PFSK-1 (cell line): ENCODE measurements at regions not wholly inside any gene's neighbourhood (a gene's known extent, or its start where the extent isn't known, plus 50 kb on each side); places are given as distances from the start of the nearest gene placed in this dataset.

Experiments
- FOXP2 ChIP-seq: optimal IDR thresholded peaks from 2 replicates; pipeline ENCODE3; 2011; ENCODE audit warnings: borderline replicate concordance, control low read depth, inconsistent platforms; ENCODE audit not compliant: insufficient read depth; ENCODE audit errors: extremely low read length, extremely low read depth
- POLR2AphosphoS5 ChIP-seq: IDR thresholded peaks from 2 replicates; pipeline ENCODE4 v1.6.1; 2012; ENCODE audit warnings: low read depth, mild to moderate bottlenecking, control low read depth, low read length, moderate library complexity
- REST ChIP-seq, 2 experiments: IDR thresholded peaks; 2 replicates each; pipeline versions ENCODE4 v1.6.1 to v1.8.0; 2011 to 2012; ENCODE audit warnings: low read depth in 2 of 2, low read length in 2 of 2, control low read depth in 1 of 2, inconsistent platforms in 1 of 2, mild to moderate bottlenecking in 1 of 2, moderate library complexity in 1 of 2; ENCODE audit not compliant: insufficient read depth in 1 of 2
- SIN3A ChIP-seq: IDR thresholded peaks from 2 replicates; pipeline ENCODE4 v1.6.1; 2012; ENCODE audit warnings: mild to moderate bottlenecking, low read length, moderate library complexity, borderline replicate concordance; ENCODE audit not compliant: insufficient read depth
- TAF1 ChIP-seq: IDR thresholded peaks from 2 replicates; pipeline ENCODE4 v1.6.1; 2012; ENCODE audit warnings: low read length, control low read depth, borderline replicate concordance; ENCODE audit not compliant: insufficient read depth

- TF ChIP-seq TAF1 (no peak), REST (IDR thresholded peaks at IDR 0.05; ENCODE audit: insufficient read depth in 1 of 2, low read depth in 2 of 2, low read length in 2 of 2) (no peak), FOXP2 (no peak)
These were observed 146.3 kb downstream of the DTHD1 start for GRCh38 chr4:36427696-36428095.

- TF ChIP-seq SIN3A (no peak), POLR2AphosphoS5 (no peak), FOXP2 (no peak), TAF1 (no peak), REST (IDR thresholded peaks at IDR 0.05; ENCODE audit: insufficient read depth in 1 of 2, low read depth in 2 of 2, low read length in 2 of 2) (no peak)
These were observed 151.2 kb downstream of the DTHD1 start for GRCh38 chr4:36432586-36432985.

DNA sequence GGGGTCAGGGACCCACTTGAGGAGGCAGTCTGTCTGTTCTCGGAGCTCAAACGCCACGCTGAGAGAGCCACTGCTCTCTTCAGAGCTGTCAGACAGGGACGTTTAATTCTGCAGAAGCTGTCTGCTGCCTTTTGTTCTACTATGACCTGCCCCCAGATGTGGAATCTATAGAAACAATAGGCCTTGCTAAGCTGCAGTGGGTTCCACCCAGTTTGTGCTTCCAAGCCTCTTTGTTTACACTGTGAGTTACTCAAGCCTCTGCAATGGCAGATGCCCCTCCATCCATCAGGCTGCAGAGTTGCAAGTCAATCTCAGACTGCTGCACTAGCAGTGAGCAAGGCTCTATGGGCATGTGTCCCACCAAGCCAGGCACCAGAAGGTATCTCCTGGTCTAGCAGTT is 158.1 kb downstream of the DTHD1 start:
- TF ChIP-seq TAF1, result no peak
- no peak for TF ChIP-seq FOXP2
- no peak for TF ChIP-seq POLR2AphosphoS5
- no peak for TF ChIP-seq SIN3A
- no peak for TF ChIP-seq REST (IDR thresholded peaks at IDR 0.05; ENCODE audit: insufficient read depth in 1 of 2, low read depth in 2 of 2, low read length in 2 of 2)

- no peak for TF ChIP-seq REST (IDR thresholded peaks at IDR 0.05; ENCODE audit: insufficient read depth in 1 of 2, low read depth in 2 of 2, low read length in 2 of 2)
- no peak for TF ChIP-seq POLR2AphosphoS5
- TF ChIP-seq TAF1, result no peak
- no peak for TF ChIP-seq SIN3A
- TF ChIP-seq FOXP2, result no peak
These were observed 164.1 kb downstream of the DTHD1 start for GRCh38 chr4:36445480-36445879.

DNA sequence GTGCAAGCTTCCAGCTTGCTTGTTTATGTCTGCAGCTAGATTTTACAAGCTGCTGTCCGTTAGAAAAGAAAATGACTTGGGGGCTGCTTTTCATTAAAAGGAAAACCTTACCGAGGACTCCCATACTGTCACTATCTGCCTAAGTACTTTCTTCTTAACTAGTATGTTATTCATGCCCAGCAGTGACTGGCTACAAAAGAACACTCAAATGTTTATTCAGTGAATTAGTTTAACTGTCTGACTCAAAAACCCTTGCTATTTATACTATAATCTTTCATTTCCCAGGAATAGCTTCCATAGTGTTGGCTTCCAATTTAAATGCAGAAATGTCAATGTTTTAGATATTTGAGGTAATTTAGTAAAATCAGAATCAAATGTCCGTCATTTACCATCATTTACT is 164.9 kb downstream of the DTHD1 start:
- no peak for TF ChIP-seq FOXP2
- no peak for TF ChIP-seq TAF1
- TF ChIP-seq SIN3A, result no peak
- no peak for TF ChIP-seq POLR2AphosphoS5
- no peak for TF ChIP-seq REST (IDR thresholded peaks at IDR 0.05; ENCODE audit: insufficient read depth in 1 of 2, low read depth in 2 of 2, low read length in 2 of 2)
